Vagina (tissue), 2 donors: ENCODE measurements at regions not wholly inside any gene's neighbourhood (a gene's known extent, or its start where the extent isn't known, plus 50 kb on each side); places are given as distances from the start of the nearest gene placed in this dataset.

Experiments
- CTCF ChIP-seq, 3 experiments: fragments of 450-650 bp in 2 of 3; fragments of 200-600 bp in 1 of 3; sonication (generic) in 1 of 3; IDR thresholded peaks; one replicate each; pipeline ENCODE4 v1.5.1; 2017 to 2019; ENCODE audit warnings: antibody characterized with exemption in 3 of 3, mild to moderate bottlenecking in 2 of 3, moderate library complexity in 2 of 3
- POLR2A ChIP-seq, 2 donors: fragments of 450-650 bp; IDR thresholded peaks; one replicate each; pipeline ENCODE4 v1.6.1; 2017; ENCODE audit warnings: antibody characterized with exemption in 2 of 2, mild to moderate bottlenecking in 2 of 2, moderate library complexity in 2 of 2

DNA sequence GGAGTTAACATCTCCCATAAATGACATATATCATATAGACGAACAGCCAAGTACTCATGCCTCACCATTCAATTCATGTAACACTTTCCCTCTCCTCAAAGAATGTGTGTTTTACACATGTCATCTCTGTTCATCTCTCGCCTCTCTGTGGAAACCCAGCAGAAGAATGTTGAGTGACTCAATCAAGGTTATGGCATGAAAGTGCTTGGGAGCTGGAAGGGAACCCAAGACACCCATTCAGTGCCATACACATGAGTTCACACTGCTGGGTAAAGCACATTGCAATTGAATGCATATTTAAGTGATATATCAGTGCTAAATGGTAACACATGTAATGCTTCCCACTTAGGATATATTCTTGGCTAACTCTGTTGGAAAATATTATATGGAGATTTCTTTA is 322.9 kb downstream of the PTEN start:
- TF ChIP-seq CTCF (IDR thresholded peaks at IDR 0.05) (no peak), POLR2A (IDR thresholded peaks at IDR 0.05) (no peak)
